HepG2 (cell line): ENCODE measurements at regions not wholly inside any gene's neighbourhood (a gene's known extent, or its start where the extent isn't known, plus 50 kb on each side); places are given as distances from the start of the nearest gene placed in this dataset.

Experiments
- ATAC-seq: fragments of 200-7000 bp; cut with Tn5 transposase; 3 replicates; pipeline ENCODE4 v1.9.1; 2020; ENCODE audit warnings: mild to moderate bottlenecking, moderate library complexity
- BruUV-seq: library from RNA; stranded (reverse); fragments of 400-500 nt; replicated peaks from 2 replicates; lab custom pipeline; 2021; lab: Mats Ljungman, UMichigan
- CTCF ChIA-PET: fragments of 300-600 bp; formaldehyde crosslinking; extraction: SDS; loops from one replicate; lab custom pipeline; 2021; ENCODE audit warnings: low total read pairs, inconsistent platforms, low intra/inter-chr PET ratio; lab: Yijun Ruan, JAX
- POLR2A ChIA-PET: fragments of 350-600 bp; sonication (Branson Sonifier 250); formaldehyde crosslinking; loops from one replicate; lab custom pipeline; 2020; ENCODE audit warnings: antibody characterized with exemption, inconsistent platforms; lab: Yijun Ruan, JAX
- DNase-seq: peaks from one replicate; pipeline ENCODE4 v3.0.0-alpha.2; 2015; ENCODE audit warnings: low spot score
- FAIRE-seq: peaks from 3 replicates; lab custom pipeline; 2011; peaks lifted over from hg19 to GRCh38; lab: Jason Lieb, UNC
- H2AFZ ChIP-seq: one replicate; pipeline ENCODE4 v1.6.1; 2011; ENCODE audit warnings: low read length, inconsistent platforms
- H3K27ac ChIP-seq: fragments of 300-600 bp; 3 replicates; pipeline ENCODE4 v1.8.0; 2011; ENCODE audit warnings: mixed run types, mild to moderate bottlenecking, mixed read lengths, low read length, inconsistent platforms; ENCODE audit not compliant: insufficient read depth; ENCODE audit errors: extremely low read length
- H3K27me3 ChIP-seq, 2 experiments: fragments of 200-600 bp in 1 of 2; 2 replicates in 1 of 2; 3 replicates in 1 of 2; pipeline versions ENCODE4 v1.6.0 to v1.8.0; 2011; ENCODE audit warnings: low read length in 2 of 2, mild to moderate bottlenecking in 2 of 2, moderate library complexity in 2 of 2, inconsistent platforms in 1 of 2; ENCODE audit not compliant: insufficient read depth in 2 of 2, control insufficient read depth in 1 of 2
- H3K36me3 ChIP-seq, 2 experiments: fragments of 200-600 bp in 1 of 2; replicated peaks in 1 of 2; 2 replicates in 1 of 2; 3 replicates in 1 of 2; pipeline versions ENCODE4 v1.5.1 to v1.8.0; 2011; ENCODE audit warnings: low read length in 2 of 2, inconsistent platforms in 1 of 2; ENCODE audit not compliant: insufficient read depth in 2 of 2, control insufficient read depth in 1 of 2
- H3K4me1 ChIP-seq: 2 replicates; pipeline ENCODE4 v1.5.1; 2012; ENCODE audit warnings: low read length, inconsistent platforms; ENCODE audit not compliant: insufficient read depth
- H3K4me2 ChIP-seq: 2 replicates; pipeline ENCODE4 v1.6.0; 2011; ENCODE audit warnings: low read depth, low read length, inconsistent platforms
- H3K4me3 ChIP-seq, 3 experiments: fragments of 200-600 bp in 1 of 3; sonication (generic), shearing (Covaris generic) in 1 of 3; replicated peaks in 1 of 3; 2 replicates each; pipeline ENCODE4 v1.5.1; 2011 to 2016; ENCODE audit warnings: low read length in 3 of 3, inconsistent platforms in 2 of 3, low read depth in 2 of 3, mild to moderate bottlenecking in 2 of 3, control low read depth in 1 of 3, mixed read lengths in 1 of 3; ENCODE audit not compliant: insufficient read depth in 1 of 3
- H3K79me2 ChIP-seq: one replicate; pipeline ENCODE4 v1.6.1; 2011; ENCODE audit warnings: low read length, inconsistent platforms; ENCODE audit not compliant: insufficient read depth
- H3K9ac ChIP-seq: 2 replicates; pipeline ENCODE4 v1.6.0; 2011; ENCODE audit warnings: mild to moderate bottlenecking, low read depth, low read length, inconsistent platforms; ENCODE audit not compliant: insufficient read depth
- H3K9me3 ChIP-seq: 2 replicates; pipeline ENCODE4 v1.5.1; 2012; ENCODE audit warnings: mild to moderate bottlenecking, low read length
- H4K20me1 ChIP-seq: 2 replicates; pipeline ENCODE4 v1.6.0; 2011; ENCODE audit warnings: inconsistent platforms, mild to moderate bottlenecking, low read length, moderate library complexity; ENCODE audit not compliant: insufficient read depth
- ARNTL ChIP-seq: sonication (generic); formaldehyde crosslinking; IDR thresholded peaks from 2 replicates; pipeline ENCODE4 v1.4.0; 2020; ENCODE audit warnings: mild to moderate bottlenecking, missing genetic modification reagents
- ATF6 ChIP-seq: sonication (generic); formaldehyde crosslinking; conservative IDR thresholded peaks from 2 replicates; pipeline ENCODE4 v1.4.0; 2020; ENCODE audit warnings: missing genetic modification reagents
- DMAP1 ChIP-seq: IDR thresholded peaks from 2 replicates; pipeline ENCODE4 v1.6.1; 2016
- EHMT2 ChIP-seq: fragments of 200-600 bp; sonication (generic); IDR thresholded peaks from 2 replicates; pipeline ENCODE4 v1.7.0; 2017; ENCODE audit warnings: antibody characterized with exemption, low read depth, low read length, borderline replicate concordance
- FIP1L1 ChIP-seq: fragments of 200-400 bp; formaldehyde crosslinking; IDR thresholded peaks from 2 replicates; pipeline ENCODE4 v1.6.1; 2018; ENCODE audit warnings: low read depth, mild to moderate bottlenecking, low read length, moderate library complexity, borderline replicate concordance; ENCODE audit not compliant: insufficient read depth
- HINFP ChIP-seq: sonication (generic); formaldehyde crosslinking; IDR thresholded peaks from 2 replicates; pipeline ENCODE4 v1.4.0; 2020; ENCODE audit warnings: low read depth, mild to moderate bottlenecking, missing genetic modification reagents
- MIER3 ChIP-seq: IDR thresholded peaks from 2 replicates; pipeline ENCODE4 v1.6.1; 2016; ENCODE audit warnings: missing compliant biosample characterization, borderline replicate concordance
- MYPOP ChIP-seq: sonication (generic); formaldehyde crosslinking; IDR thresholded peaks from 2 replicates; pipeline ENCODE4 v1.8.1; 2023; ENCODE audit warnings: mild to moderate bottlenecking, moderate library complexity, missing genetic modification reagents
- MZF1 ChIP-seq: sonication (generic); formaldehyde crosslinking; IDR thresholded peaks from 2 replicates; pipeline ENCODE4 v1.8.1; 2023; ENCODE audit warnings: mild to moderate bottlenecking, missing genetic modification reagents, borderline replicate concordance
- RBAK ChIP-seq: sonication (generic); formaldehyde crosslinking; IDR thresholded peaks from 2 replicates; pipeline ENCODE4 v1.5.1; 2020; ENCODE audit warnings: mild to moderate bottlenecking, missing genetic modification reagents
- RFX5 ChIP-seq: IDR thresholded peaks from 2 replicates; pipeline ENCODE4 v1.6.1; 2011; ENCODE audit warnings: low read depth, low read length, improper control_type of control experiment
- ZBTB44 ChIP-seq: sonication (generic); formaldehyde crosslinking; IDR thresholded peaks from 2 replicates; pipeline ENCODE4 v1.4.0; 2020; ENCODE audit warnings: missing genetic modification reagents
- ZFP91 ChIP-seq: sonication (generic); formaldehyde crosslinking; IDR thresholded peaks from 2 replicates; pipeline ENCODE4 v1.9.0; 2022; ENCODE audit warnings: missing genetic modification reagents, mild to moderate bottlenecking, borderline replicate concordance
- ZNF17 ChIP-seq: sonication (generic); formaldehyde crosslinking; IDR thresholded peaks from 2 replicates; pipeline ENCODE4 v1.5.0; 2020; ENCODE audit warnings: mild to moderate bottlenecking, missing genetic modification reagents
- ZNF34 ChIP-seq: sonication (generic); formaldehyde crosslinking; IDR thresholded peaks from 2 replicates; pipeline ENCODE4 v1.4.0; 2020; ENCODE audit warnings: mild to moderate bottlenecking, missing genetic modification reagents, borderline replicate concordance
- ZNF629 ChIP-seq: sonication (generic); formaldehyde crosslinking; conservative IDR thresholded peaks from 2 replicates; pipeline ENCODE4 v1.5.0; 2020; ENCODE audit warnings: missing genetic modification reagents
- WGBS: methylation state at CpG from one replicate; pipeline ENCODE4 v1.1.6; 2017; ENCODE audit warnings: low lambda C conversion rate; 5-methylcytosine and 5-hydroxymethylcytosine counted together
- in situ Hi-C: cut with HindIII; loops from 2 replicates; pipeline ENCODE4 v1.10.0; 2017; ENCODE audit warnings: low pct_unique_long_range_greater_than_20kb; ENCODE audit not compliant: extremely low pct_ligation_motif_present
- intact Hi-C: fragments of 100-400 bp; cut with micrococcal nuclease; formaldehyde crosslinking; loops from one replicate; pipeline ENCODE4 v1.10.0; 2022; ENCODE audit not compliant: unreplicated experiment

- no peak for TF ChIP-seq MZF1 (CRISPR knock-in tag)
- TF ChIP-seq ZFP91 = no peak
- no peak for TF ChIP-seq ARNTL (CRISPR knock-in tag)
- TF ChIP-seq MYPOP (CRISPR knock-in tag) = no peak
Measured at GRCh38 chr4:183588169-183588675, 70.8 kb downstream of the RWDD4 start (continued).

GRCh38 chr4:183588691-183589090 lies 70.3 kb downstream of the RWDD4 start:
- no peak for ATAC-seq
- WGBS = 76% methylated on average over 3 of the region's 3 CpGs
- Histone ChIP-seq H3K4me1 (no peaks in the 10 kb centered on the region), H3K36me3 (no peaks in the 10 kb centered on the region), H3K9me3 (no peaks in the 10 kb centered on the region), H3K4me2 (no peak overlapping the region), H4K20me1 (no peaks in the 10 kb centered on the region), H2AFZ (no peak overlapping the region), H3K4me3 (no peak overlapping the region), H3K9ac (no peak overlapping the region), H3K79me2 (no peaks in the 10 kb centered on the region), H3K27ac (no peak overlapping the region), H3K27me3 (no peaks in the 10 kb centered on the region)
- no peak for DNase-seq
- in situ Hi-C loops (no loop called here), intact Hi-C loops (no loop called here)
- BruUV-seq = no TSS peak
- no peak for FAIRE-seq
- ChIA-PET CTCF (no interaction called here), POLR2A (no interaction called here)
- TF ChIP-seq ATF6 (CRISPR knock-in tag) (no peak), ZBTB44 (CRISPR knock-in tag) (no peak), DMAP1 (CRISPR knock-in tag) (no peak), ZNF629 (no peak), ZNF17 (CRISPR knock-in tag) (no peak), HINFP (CRISPR knock-in tag) (no peak), RFX5 (no peak), RBAK (CRISPR knock-in tag) (no peak), EHMT2 (no peak), ZNF34 (CRISPR knock-in tag) (no peak), FIP1L1 (no peak), MIER3 (CRISPR knock-in tag) (no peak)
